ENCODE measurements at regions not wholly inside any gene's neighbourhood (a gene's known extent, or its start where the extent isn't known, plus 50 kb on each side); places are given as distances from the start of the nearest gene placed in this dataset.
A peak's percentile ranks its signal among the peaks of the same experiment; 100 is the strongest.

- peaks cover 75% of the 10 kb centered on the region for H3K79me2 ChIP-seq
Observed at GRCh38 chr6:56750686-56751085, 108.0 kb upstream of the DST start.

GRCh38 chr6:56749632-56750151 lies 107.0 kb upstream of the DST start:
- WGBS (ENCODE audit: low lambda C conversion rate, missing lambda C conversion rate), result 98% methylated on average over 3 of the region's 3 CpGs
- TF ChIP-seq CTCF (IDR thresholded peaks at IDR 0.05; ENCODE audit: poor library complexity) (no peak), EZH2 (IDR thresholded peaks at IDR 0.05; ENCODE audit: borderline replicate concordance) (no peak), EZH2phosphoT487 (IDR thresholded peaks at IDR 0.05; ENCODE audit: low read depth, severe bottlenecking, unreplicated experiment) (no peak)
- H3K27ac ChIP-seq, result peak overlapping the region; percentile 88
- no peaks in the 10 kb centered on the region for H3K9me3 ChIP-seq (ENCODE audit: low read depth)
- H3K9me2 ChIP-seq (replicated peaks; ENCODE audit: insufficient read depth), result no peaks in the 10 kb centered on the region
- H3K27me3 ChIP-seq, result no peaks in the 10 kb centered on the region
- DNase-seq (ENCODE audit: low spot score), result peak; percentile 64
- H4K20me1 ChIP-seq (ENCODE audit: insufficient read depth, poor library complexity, severe bottlenecking), result no peaks in the 10 kb centered on the region
- H3K4me1 ChIP-seq (ENCODE audit: insufficient read depth), result peaks cover 20% of the 10 kb centered on the region
- H3K79me2 ChIP-seq, result peaks cover 77% of the 10 kb centered on the region
- H2AFZ ChIP-seq, result no peak overlapping the region
- no peak overlapping the region for H3K4me2 ChIP-seq
- no peak overlapping the region for H3K4me3 ChIP-seq
- no peaks in the 10 kb centered on the region for H3K36me3 ChIP-seq (replicated peaks; ENCODE audit: insufficient read depth, low read depth)

More at GRCh38 chr6:56750686-56751085, 108.0 kb upstream of the DST start:
- no peaks in the 10 kb centered on the region for H3K9me2 ChIP-seq (replicated peaks; ENCODE audit: insufficient read depth)
- H3K4me3 ChIP-seq, result no peak overlapping the region
- no peak for TF ChIP-seq EZH2 (IDR thresholded peaks at IDR 0.05; ENCODE audit: borderline replicate concordance)
- TF ChIP-seq CTCF (IDR thresholded peaks at IDR 0.05; ENCODE audit: poor library complexity), result no peak
- TF ChIP-seq EZH2phosphoT487 (IDR thresholded peaks at IDR 0.05; ENCODE audit: low read depth, severe bottlenecking, unreplicated experiment), result no peak
- H2AFZ ChIP-seq, result no peak overlapping the region
- H3K36me3 ChIP-seq (replicated peaks; ENCODE audit: insufficient read depth, low read depth), result no peaks in the 10 kb centered on the region
- DNase-seq (ENCODE audit: low spot score), result no peak
- H3K27ac ChIP-seq, result peak overlapping the region; percentile 88
- H4K20me1 ChIP-seq (ENCODE audit: insufficient read depth, poor library complexity, severe bottlenecking), result no peaks in the 10 kb centered on the region
- H3K9me3 ChIP-seq (ENCODE audit: low read depth), result no peaks in the 10 kb centered on the region
- H3K4me2 ChIP-seq, result no peak overlapping the region
- H3K4me1 ChIP-seq (ENCODE audit: insufficient read depth), result peaks cover 20% of the 10 kb centered on the region
- no peaks in the 10 kb centered on the region for H3K27me3 ChIP-seq

GRCh38 chr6:56746767-56747504 lies 104.2 kb upstream of the DST start:
- Histone ChIP-seq H3K27ac (peak overlapping the region; percentile 47), H2AFZ (no peak overlapping the region), H3K4me3 (no peak overlapping the region), H3K79me2 (peaks cover 74% of the 10 kb centered on the region), H3K27me3 (no peaks in the 10 kb centered on the region), H3K4me2 (no peak overlapping the region), H4K20me1 (ENCODE audit: insufficient read depth, poor library complexity, severe bottlenecking) (no peaks in the 10 kb centered on the region), H3K9me2 (replicated peaks; ENCODE audit: insufficient read depth) (no peaks in the 10 kb centered on the region), H3K36me3 (replicated peaks; ENCODE audit: insufficient read depth, low read depth) (no peaks in the 10 kb centered on the region), H3K9me3 (ENCODE audit: low read depth) (no peaks in the 10 kb centered on the region), H3K4me1 (ENCODE audit: insufficient read depth) (peaks cover 26% of the 10 kb centered on the region)
- TF ChIP-seq CTCF (IDR thresholded peaks at IDR 0.05; ENCODE audit: poor library complexity), result no peak
- 89% methylated on average over 4 of the region's 4 CpGs for WGBS (ENCODE audit: low lambda C conversion rate, missing lambda C conversion rate)
- no peak for DNase-seq (ENCODE audit: low spot score)
